ENCODE measurements at regions not wholly inside any gene's neighbourhood (a gene's known extent, or its start where the extent isn't known, plus 50 kb on each side); places are given as distances from the start of the nearest gene placed in this dataset.

DNA sequence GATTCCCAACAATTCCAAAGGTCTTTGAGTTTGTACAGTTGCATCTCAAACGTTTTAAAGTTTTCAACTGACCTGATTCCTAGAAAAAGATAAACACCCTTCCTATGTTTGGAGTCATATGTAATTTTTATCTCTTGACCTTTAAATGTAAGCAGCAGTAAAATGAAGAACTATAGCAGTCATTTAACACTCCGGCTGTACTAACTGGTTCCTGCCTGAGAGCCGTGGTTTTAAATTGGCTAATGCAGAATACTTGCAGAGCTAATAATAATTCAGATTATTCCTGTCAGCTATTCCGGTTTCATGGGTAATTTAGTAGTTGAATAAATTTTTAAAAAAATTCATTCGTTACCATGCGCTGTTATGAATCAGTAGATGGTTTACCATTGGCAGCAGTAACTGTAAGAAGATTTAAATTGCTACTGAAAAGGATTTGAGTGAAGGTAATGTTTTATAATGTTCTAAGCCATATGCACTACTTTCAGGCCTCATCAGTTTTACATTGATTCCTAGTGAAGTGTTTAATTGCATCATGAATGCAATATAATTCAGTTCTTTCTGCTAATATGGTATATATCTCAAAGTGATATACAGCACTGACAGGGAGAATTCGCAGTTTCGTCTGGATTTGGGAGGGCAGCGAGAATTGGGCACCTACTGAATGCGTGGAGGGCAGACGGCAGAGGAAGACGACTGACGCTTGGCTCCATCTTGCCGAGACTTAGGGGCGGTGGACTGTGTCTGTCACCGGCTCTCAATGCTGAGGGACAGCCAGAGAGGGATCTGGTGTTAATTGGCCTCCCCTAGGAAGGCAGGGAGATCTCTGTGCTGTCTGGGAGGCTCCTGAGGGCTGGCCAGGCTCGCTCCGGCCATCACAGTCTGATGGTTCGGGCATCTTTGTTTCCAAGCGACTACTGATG lies 217.7 kb downstream of the PHETA1 start:
- TF ChIP-seq, protein P1, sequence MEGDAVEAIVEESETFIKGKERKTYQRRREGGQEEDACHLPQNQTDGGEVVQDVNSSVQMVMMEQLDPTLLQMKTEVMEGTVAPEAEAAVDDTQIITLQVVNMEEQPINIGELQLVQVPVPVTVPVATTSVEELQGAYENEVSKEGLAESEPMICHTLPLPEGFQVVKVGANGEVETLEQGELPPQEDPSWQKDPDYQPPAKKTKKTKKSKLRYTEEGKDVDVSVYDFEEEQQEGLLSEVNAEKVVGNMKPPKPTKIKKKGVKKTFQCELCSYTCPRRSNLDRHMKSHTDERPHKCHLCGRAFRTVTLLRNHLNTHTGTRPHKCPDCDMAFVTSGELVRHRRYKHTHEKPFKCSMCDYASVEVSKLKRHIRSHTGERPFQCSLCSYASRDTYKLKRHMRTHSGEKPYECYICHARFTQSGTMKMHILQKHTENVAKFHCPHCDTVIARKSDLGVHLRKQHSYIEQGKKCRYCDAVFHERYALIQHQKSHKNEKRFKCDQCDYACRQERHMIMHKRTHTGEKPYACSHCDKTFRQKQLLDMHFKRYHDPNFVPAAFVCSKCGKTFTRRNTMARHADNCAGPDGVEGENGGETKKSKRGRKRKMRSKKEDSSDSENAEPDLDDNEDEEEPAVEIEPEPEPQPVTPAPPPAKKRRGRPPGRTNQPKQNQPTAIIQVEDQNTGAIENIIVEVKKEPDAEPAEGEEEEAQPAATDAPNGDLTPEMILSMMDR (IDR thresholded peaks at IDR 0.05) = no peak
- no peak for TF ChIP-seq EZH2 (IDR thresholded peaks at IDR 0.05; ENCODE audit: borderline replicate concordance, insufficient read depth, low read depth, low read length, poor library complexity, severe bottlenecking)
